ENCODE measurements at regions not wholly inside any gene's neighbourhood (a gene's known extent, or its start where the extent isn't known, plus 50 kb on each side); places are given as distances from the start of the nearest gene placed in this dataset.

- Histone ChIP-seq H3K4me3 (ENCODE audit: low read length) (no peak overlapping the region), H3K36me3 (ENCODE audit: control insufficient read depth, insufficient read depth, low read length) (no peaks in the 10 kb centered on the region)
Measured at GRCh38 chr6:92847988-92848387, 571.4 kb downstream of the EPHA7 start.

GRCh38 chr6:92840246-92840930 lies 579.0 kb downstream of the EPHA7 start:
- no peak overlapping the region for H3K4me3 ChIP-seq (ENCODE audit: low read length)
- H3K4me1 ChIP-seq (ENCODE audit: control insufficient read depth, insufficient read depth, low read length): no peaks in the 10 kb centered on the region
- H3K27ac ChIP-seq (ENCODE audit: low read depth, low read length): no peak overlapping the region
- H3K36me3 ChIP-seq (ENCODE audit: control insufficient read depth, insufficient read depth, low read length): no peaks in the 10 kb centered on the region
- H3K27me3 ChIP-seq (ENCODE audit: control insufficient read depth, insufficient read depth, low read length): no peaks in the 10 kb centered on the region
- H3K9ac ChIP-seq (ENCODE audit: low read length): no peak overlapping the region

More at GRCh38 chr6:92847988-92848387, 571.4 kb downstream of the EPHA7 start:
- H3K27me3 ChIP-seq (ENCODE audit: control insufficient read depth, insufficient read depth, low read length): no peaks in the 10 kb centered on the region
- no peak overlapping the region for H3K9ac ChIP-seq (ENCODE audit: low read length)
- H3K4me1 ChIP-seq (ENCODE audit: control insufficient read depth, insufficient read depth, low read length): no peaks in the 10 kb centered on the region
- H3K27ac ChIP-seq (ENCODE audit: low read depth, low read length): no peak overlapping the region

- H3K27ac ChIP-seq (ENCODE audit: low read depth, low read length): no peak overlapping the region
Measured at GRCh38 chr6:92828788-92829187, 590.6 kb downstream of the EPHA7 start.

GRCh38 chr6:92827104-92827503 lies 592.3 kb downstream of the EPHA7 start:
- no peak overlapping the region for H3K27ac ChIP-seq (ENCODE audit: low read depth, low read length)
- H3K36me3 ChIP-seq (ENCODE audit: control insufficient read depth, insufficient read depth, low read length): no peaks in the 10 kb centered on the region
- H3K4me1 ChIP-seq (ENCODE audit: control insufficient read depth, insufficient read depth, low read length): no peaks in the 10 kb centered on the region
- no peaks in the 10 kb centered on the region for H3K27me3 ChIP-seq (ENCODE audit: control insufficient read depth, insufficient read depth, low read length)
- H3K9ac ChIP-seq (ENCODE audit: low read length): no peak overlapping the region
- no peak overlapping the region for H3K4me3 ChIP-seq (ENCODE audit: low read length)

More at GRCh38 chr6:92828788-92829187, 590.6 kb downstream of the EPHA7 start:
- no peak overlapping the region for H3K9ac ChIP-seq (ENCODE audit: low read length)
- no peaks in the 10 kb centered on the region for H3K4me1 ChIP-seq (ENCODE audit: control insufficient read depth, insufficient read depth, low read length)
- no peak overlapping the region for H3K4me3 ChIP-seq (ENCODE audit: low read length)
- no peaks in the 10 kb centered on the region for H3K36me3 ChIP-seq (ENCODE audit: control insufficient read depth, insufficient read depth, low read length)
- H3K27me3 ChIP-seq (ENCODE audit: control insufficient read depth, insufficient read depth, low read length): no peaks in the 10 kb centered on the region

GRCh38 chr6:92826633-92827032 lies 592.7 kb downstream of the EPHA7 start:
- H3K9ac ChIP-seq (ENCODE audit: low read length): no peak overlapping the region
- no peak overlapping the region for H3K27ac ChIP-seq (ENCODE audit: low read depth, low read length)
- H3K4me3 ChIP-seq (ENCODE audit: low read length): no peak overlapping the region
- no peaks in the 10 kb centered on the region for H3K27me3 ChIP-seq (ENCODE audit: control insufficient read depth, insufficient read depth, low read length)
- H3K4me1 ChIP-seq (ENCODE audit: control insufficient read depth, insufficient read depth, low read length): no peaks in the 10 kb centered on the region
- no peaks in the 10 kb centered on the region for H3K36me3 ChIP-seq (ENCODE audit: control insufficient read depth, insufficient read depth, low read length)

GRCh38 chr6:92822222-92822621 lies 597.1 kb downstream of the EPHA7 start:
- no peak overlapping the region for H3K27ac ChIP-seq (ENCODE audit: low read depth, low read length)
- no peaks in the 10 kb centered on the region for H3K36me3 ChIP-seq (ENCODE audit: control insufficient read depth, insufficient read depth, low read length)
- H3K27me3 ChIP-seq (ENCODE audit: control insufficient read depth, insufficient read depth, low read length): no peaks in the 10 kb centered on the region
- H3K4me3 ChIP-seq (ENCODE audit: low read length): no peak overlapping the region
- H3K9ac ChIP-seq (ENCODE audit: low read length): no peak overlapping the region
- H3K4me1 ChIP-seq (ENCODE audit: control insufficient read depth, insufficient read depth, low read length): no peaks in the 10 kb centered on the region

GRCh38 chr6:92820601-92821000 lies 598.8 kb downstream of the EPHA7 start:
- Histone ChIP-seq H3K9ac (ENCODE audit: low read length) (no peak overlapping the region), H3K36me3 (ENCODE audit: control insufficient read depth, insufficient read depth, low read length) (no peaks in the 10 kb centered on the region), H3K4me3 (ENCODE audit: low read length) (no peak overlapping the region), H3K27me3 (ENCODE audit: control insufficient read depth, insufficient read depth, low read length) (no peaks in the 10 kb centered on the region), H3K27ac (ENCODE audit: low read depth, low read length) (no peak overlapping the region), H3K4me1 (ENCODE audit: control insufficient read depth, insufficient read depth, low read length) (no peaks in the 10 kb centered on the region)

GRCh38 chr6:92810913-92811312 lies 608.4 kb downstream of the EPHA7 start:
- Histone ChIP-seq H3K27me3 (ENCODE audit: control insufficient read depth, insufficient read depth, low read length) (no peaks in the 10 kb centered on the region), H3K4me1 (ENCODE audit: control insufficient read depth, insufficient read depth, low read length) (no peaks in the 10 kb centered on the region), H3K27ac (ENCODE audit: low read depth, low read length) (no peak overlapping the region), H3K4me3 (ENCODE audit: low read length) (no peak overlapping the region), H3K9ac (ENCODE audit: low read length) (no peak overlapping the region), H3K36me3 (ENCODE audit: control insufficient read depth, insufficient read depth, low read length) (no peaks in the 10 kb centered on the region)

GRCh38 chr6:92806254-92806653 lies 613.1 kb downstream of the EPHA7 start:
- no peaks in the 10 kb centered on the region for H3K4me1 ChIP-seq (ENCODE audit: control insufficient read depth, insufficient read depth, low read length)
- H3K36me3 ChIP-seq (ENCODE audit: control insufficient read depth, insufficient read depth, low read length): no peaks in the 10 kb centered on the region
- H3K27me3 ChIP-seq (ENCODE audit: control insufficient read depth, insufficient read depth, low read length): no peaks in the 10 kb centered on the region
- H3K9ac ChIP-seq (ENCODE audit: low read length): no peak overlapping the region
- no peak overlapping the region for H3K4me3 ChIP-seq (ENCODE audit: low read length)
- H3K27ac ChIP-seq (ENCODE audit: low read depth, low read length): no peak overlapping the region

GRCh38 chr6:92791403-92791802 lies 628.0 kb downstream of the EPHA7 start:
- H3K9ac ChIP-seq (ENCODE audit: low read length): no peak overlapping the region
- no peak overlapping the region for H3K4me3 ChIP-seq (ENCODE audit: low read length)
- no peak overlapping the region for H3K27ac ChIP-seq (ENCODE audit: low read depth, low read length)
- H3K4me1 ChIP-seq (ENCODE audit: control insufficient read depth, insufficient read depth, low read length): no peaks in the 10 kb centered on the region
- no peaks in the 10 kb centered on the region for H3K36me3 ChIP-seq (ENCODE audit: control insufficient read depth, insufficient read depth, low read length)
- H3K27me3 ChIP-seq (ENCODE audit: control insufficient read depth, insufficient read depth, low read length): no peaks in the 10 kb centered on the region

- H3K36me3 ChIP-seq (ENCODE audit: control insufficient read depth, insufficient read depth, low read length): no peaks in the 10 kb centered on the region
- H3K4me1 ChIP-seq (ENCODE audit: control insufficient read depth, insufficient read depth, low read length): no peaks in the 10 kb centered on the region
- no peaks in the 10 kb centered on the region for H3K27me3 ChIP-seq (ENCODE audit: control insufficient read depth, insufficient read depth, low read length)
- H3K27ac ChIP-seq (ENCODE audit: low read depth, low read length): no peak overlapping the region
- no peak overlapping the region for H3K9ac ChIP-seq (ENCODE audit: low read length)
- H3K4me3 ChIP-seq (ENCODE audit: low read length): no peak overlapping the region
Measured at GRCh38 chr6:92790381-92790780, 629.0 kb downstream of the EPHA7 start.

- Histone ChIP-seq H3K9ac (ENCODE audit: low read length) (no peak overlapping the region), H3K27ac (ENCODE audit: low read depth, low read length) (no peak overlapping the region), H3K4me1 (ENCODE audit: control insufficient read depth, insufficient read depth, low read length) (no peaks in the 10 kb centered on the region), H3K36me3 (ENCODE audit: control insufficient read depth, insufficient read depth, low read length) (no peaks in the 10 kb centered on the region), H3K27me3 (ENCODE audit: control insufficient read depth, insufficient read depth, low read length) (no peaks in the 10 kb centered on the region), H3K4me3 (ENCODE audit: low read length) (no peak overlapping the region)
Measured at GRCh38 chr6:92784235-92784634, 635.1 kb downstream of the EPHA7 start.

GRCh38 chr6:92779746-92780145 lies 639.6 kb downstream of the EPHA7 start:
- H3K4me1 ChIP-seq (ENCODE audit: control insufficient read depth, insufficient read depth, low read length): no peaks in the 10 kb centered on the region
- H3K27ac ChIP-seq (ENCODE audit: low read depth, low read length): no peak overlapping the region
- no peak overlapping the region for H3K4me3 ChIP-seq (ENCODE audit: low read length)
- no peak overlapping the region for H3K9ac ChIP-seq (ENCODE audit: low read length)
- H3K27me3 ChIP-seq (ENCODE audit: control insufficient read depth, insufficient read depth, low read length): no peaks in the 10 kb centered on the region
- H3K36me3 ChIP-seq (ENCODE audit: control insufficient read depth, insufficient read depth, low read length): no peaks in the 10 kb centered on the region

Data from rectal smooth muscle tissue (tissue), 1 donor.